ENCODE measurements at regions not wholly inside any gene's neighbourhood (a gene's known extent, or its start where the extent isn't known, plus 50 kb on each side); places are given as distances from the start of the nearest gene placed in this dataset.

- TF ChIP-seq, protein P1, sequence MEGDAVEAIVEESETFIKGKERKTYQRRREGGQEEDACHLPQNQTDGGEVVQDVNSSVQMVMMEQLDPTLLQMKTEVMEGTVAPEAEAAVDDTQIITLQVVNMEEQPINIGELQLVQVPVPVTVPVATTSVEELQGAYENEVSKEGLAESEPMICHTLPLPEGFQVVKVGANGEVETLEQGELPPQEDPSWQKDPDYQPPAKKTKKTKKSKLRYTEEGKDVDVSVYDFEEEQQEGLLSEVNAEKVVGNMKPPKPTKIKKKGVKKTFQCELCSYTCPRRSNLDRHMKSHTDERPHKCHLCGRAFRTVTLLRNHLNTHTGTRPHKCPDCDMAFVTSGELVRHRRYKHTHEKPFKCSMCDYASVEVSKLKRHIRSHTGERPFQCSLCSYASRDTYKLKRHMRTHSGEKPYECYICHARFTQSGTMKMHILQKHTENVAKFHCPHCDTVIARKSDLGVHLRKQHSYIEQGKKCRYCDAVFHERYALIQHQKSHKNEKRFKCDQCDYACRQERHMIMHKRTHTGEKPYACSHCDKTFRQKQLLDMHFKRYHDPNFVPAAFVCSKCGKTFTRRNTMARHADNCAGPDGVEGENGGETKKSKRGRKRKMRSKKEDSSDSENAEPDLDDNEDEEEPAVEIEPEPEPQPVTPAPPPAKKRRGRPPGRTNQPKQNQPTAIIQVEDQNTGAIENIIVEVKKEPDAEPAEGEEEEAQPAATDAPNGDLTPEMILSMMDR (IDR thresholded peaks at IDR 0.05; ENCODE audit: low read depth, low read length): no peak
- TF ChIP-seq, protein P2, sequence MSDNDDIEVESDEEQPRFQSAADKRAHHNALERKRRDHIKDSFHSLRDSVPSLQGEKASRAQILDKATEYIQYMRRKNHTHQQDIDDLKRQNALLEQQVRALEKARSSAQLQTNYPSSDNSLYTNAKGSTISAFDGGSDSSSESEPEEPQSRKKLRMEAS (IDR thresholded peaks at IDR 0.05; ENCODE audit: low read depth, low read length): no peak
Observed at GRCh38 chr16:6861135-6861814, 471.4 kb upstream of the RBFOX1 start.
